HEK293T (cell line): ENCODE measurements at regions not wholly inside any gene's neighbourhood (a gene's known extent, or its start where the extent isn't known, plus 50 kb on each side); places are given as distances from the start of the nearest gene placed in this dataset.

ENCODE experiments used
- CTCF ChIA-PET: fragments of 350-600 bp; formaldehyde crosslinking; extraction: SDS; loops from one replicate; lab custom pipeline; 2021; ENCODE audit warnings: antibody characterized with exemption, inconsistent platforms; lab: Yijun Ruan, JAX
- POLR2A ChIA-PET: fragments of 350-600 bp; formaldehyde crosslinking; extraction: SDS; loops from one replicate; lab custom pipeline; 2020; ENCODE audit warnings: antibody characterized with exemption, inconsistent platforms; lab: Yijun Ruan, JAX
- DNase-seq: peaks from one replicate; pipeline ENCODE4 v3.0.0; 2012; ENCODE audit warnings: mixed read lengths; ENCODE audit errors: extremely low spot score
- BHLHE40 ChIP-seq: fragments of 450-650 bp; IDR thresholded peaks from 2 replicates; pipeline ENCODE4 v1.6.1; 2016; ENCODE audit warnings: mild to moderate bottlenecking, moderate library complexity, borderline replicate concordance
- CTBP1 ChIP-seq: fragments of 450-650 bp; IDR thresholded peaks from 2 replicates; pipeline ENCODE4 v1.6.1; 2016; ENCODE audit warnings: borderline replicate concordance
- ELF4 ChIP-seq: fragments of 450-650 bp; IDR thresholded peaks from 2 replicates; pipeline ENCODE4 v1.6.1; 2017; ENCODE audit warnings: antibody characterized with exemption
- FOXA1 ChIP-seq: fragments of 450-650 bp; IDR thresholded peaks from 2 replicates; pipeline ENCODE4 v1.6.1; 2016; ENCODE audit warnings: mild to moderate bottlenecking
- FOXK2 ChIP-seq: fragments of 450-650 bp; IDR thresholded peaks from 2 replicates; pipeline ENCODE4 v1.6.1; 2016; ENCODE audit warnings: mild to moderate bottlenecking
- FOXM1 ChIP-seq: fragments of 450-650 bp; IDR thresholded peaks from 2 replicates; pipeline ENCODE4 v1.6.1; 2017; ENCODE audit warnings: mild to moderate bottlenecking, borderline replicate concordance
- HDGF ChIP-seq: fragments of 450-650 bp; IDR thresholded peaks from 2 replicates; pipeline ENCODE4 v1.6.1; 2017; ENCODE audit warnings: antibody characterized with exemption, borderline replicate concordance
- L3MBTL2 ChIP-seq: fragments of 450-650 bp; conservative IDR thresholded peaks from 2 replicates; pipeline ENCODE4 v1.6.1; 2016; ENCODE audit warnings: mild to moderate bottlenecking
- LEF1 ChIP-seq: fragments of 450-650 bp; IDR thresholded peaks from 2 replicates; pipeline ENCODE4 v1.6.1; 2017; ENCODE audit warnings: mild to moderate bottlenecking, borderline replicate concordance
- NFRKB ChIP-seq: fragments of 450-650 bp; IDR thresholded peaks from 2 replicates; pipeline ENCODE4 v1.6.1; 2016; ENCODE audit warnings: mild to moderate bottlenecking, moderate library complexity
- SP1 ChIP-seq: fragments of 450-650 bp; IDR thresholded peaks from 2 replicates; pipeline ENCODE4 v1.6.1; 2017
- TARDBP ChIP-seq: fragments of 450-650 bp; IDR thresholded peaks from 2 replicates; pipeline ENCODE4 v1.6.1; 2016
- ZNF384 ChIP-seq: fragments of 450-650 bp; IDR thresholded peaks from 2 replicates; pipeline ENCODE4 v1.6.1; 2016
- TF ChIP-seq, protein P1 (sequence below): fragments of 450-650 bp; IDR thresholded peaks from 2 replicates; pipeline ENCODE4 v1.6.1; 2016

DNA sequence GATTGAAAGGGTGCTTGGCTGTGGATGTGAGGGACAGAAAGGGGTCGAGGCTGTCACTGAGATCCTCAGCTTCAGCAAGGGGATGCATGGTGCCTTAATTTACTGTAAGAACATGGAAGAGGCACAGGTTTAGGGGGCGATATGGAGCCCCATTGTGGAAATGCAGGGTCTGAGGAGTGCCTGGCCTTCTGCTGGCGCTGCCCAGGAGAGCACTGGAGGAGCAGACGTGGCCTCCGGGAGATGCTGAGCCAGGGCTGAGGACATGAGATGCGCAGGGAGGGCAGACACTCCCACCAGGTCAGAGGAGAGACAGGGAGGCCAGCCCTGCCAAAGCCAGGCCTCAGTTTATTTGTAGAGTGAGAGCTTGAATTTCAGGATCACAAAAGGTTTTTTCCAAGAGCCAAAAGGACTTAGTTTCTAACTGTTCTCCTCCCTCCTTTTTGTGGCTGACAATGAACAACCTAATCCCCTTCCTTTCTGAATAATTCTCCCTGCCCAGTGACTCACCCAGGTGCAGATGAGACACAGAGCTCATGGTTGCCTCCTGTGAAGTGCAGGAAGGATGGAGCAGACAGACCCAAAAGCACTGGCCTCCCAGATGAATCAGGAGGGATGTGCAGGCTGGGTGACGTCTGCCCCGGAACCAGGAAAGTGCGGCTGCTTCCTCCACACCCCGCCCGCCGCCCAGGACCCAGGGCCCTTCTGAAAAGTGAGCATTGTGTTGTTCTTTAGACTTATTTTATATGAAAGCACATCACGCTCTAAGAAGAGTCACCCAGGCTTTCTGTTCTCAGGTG lies 73.0 kb upstream of the TMPRSS2 start:
- DNase-seq: no peak
- no peak for TF ChIP-seq FOXA1
- no peak for TF ChIP-seq L3MBTL2
- TF ChIP-seq TARDBP: no peak
- TF ChIP-seq FOXK2: no peak
- TF ChIP-seq CTBP1: no peak
- POLR2A ChIA-PET: no interaction called here
- CTCF ChIA-PET: no interaction called here

DNA sequence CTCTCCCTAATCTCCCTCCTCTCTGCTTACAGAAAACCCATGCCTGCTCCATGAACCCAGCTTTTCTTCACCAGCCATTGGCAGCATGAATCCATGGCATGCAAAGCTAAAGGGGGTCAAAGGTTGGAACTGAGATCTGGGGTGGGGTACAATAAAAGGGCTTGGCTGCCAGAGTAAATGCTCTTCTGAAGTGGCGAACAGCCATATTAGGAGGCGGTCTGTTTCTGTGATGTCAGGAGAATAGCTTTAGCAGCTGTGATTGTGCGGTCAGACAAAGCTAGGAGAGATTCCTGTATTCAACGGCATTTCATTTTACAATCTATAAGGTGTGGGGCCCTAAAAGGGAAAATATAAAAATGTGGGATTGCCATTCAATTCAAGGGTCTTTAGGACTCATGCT lies 71.7 kb upstream of the TMPRSS2 start:
- POLR2A ChIA-PET: no interaction called here
- TF ChIP-seq FOXM1 (no peak), NFRKB (no peak), SP1 (no peak), ZNF384 (no peak), ELF4 (no peak), FOXA1 (no peak)
- TF ChIP-seq, protein P1, sequence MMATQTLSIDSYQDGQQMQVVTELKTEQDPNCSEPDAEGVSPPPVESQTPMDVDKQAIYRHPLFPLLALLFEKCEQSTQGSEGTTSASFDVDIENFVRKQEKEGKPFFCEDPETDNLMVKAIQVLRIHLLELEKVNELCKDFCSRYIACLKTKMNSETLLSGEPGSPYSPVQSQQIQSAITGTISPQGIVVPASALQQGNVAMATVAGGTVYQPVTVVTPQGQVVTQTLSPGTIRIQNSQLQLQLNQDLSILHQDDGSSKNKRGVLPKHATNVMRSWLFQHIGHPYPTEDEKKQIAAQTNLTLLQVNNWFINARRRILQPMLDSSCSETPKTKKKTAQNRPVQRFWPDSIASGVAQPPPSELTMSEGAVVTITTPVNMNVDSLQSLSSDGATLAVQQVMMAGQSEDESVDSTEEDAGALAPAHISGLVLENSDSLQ: no peak
- no peak for DNase-seq
- CTCF ChIA-PET: no interaction called here

DNA sequence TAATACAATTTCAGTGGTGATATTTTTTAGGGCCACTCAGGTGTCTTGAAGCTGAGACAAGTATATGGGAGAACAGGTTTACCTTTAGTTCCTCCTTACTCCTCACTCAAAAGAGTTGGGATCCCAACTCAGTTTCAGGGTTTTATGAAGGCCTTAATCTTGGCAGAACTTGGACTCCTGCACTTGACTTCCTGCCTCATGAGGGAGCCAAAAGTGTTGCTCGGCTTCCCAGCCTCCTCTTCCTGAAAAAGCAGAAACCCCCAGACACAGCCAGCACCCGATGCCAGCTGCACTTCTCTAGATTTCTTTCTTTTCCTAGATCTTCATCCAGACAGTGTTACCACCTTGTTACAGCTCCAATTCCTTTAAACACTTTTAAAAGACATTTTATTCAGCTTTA lies 70.8 kb upstream of the TMPRSS2 start:
- CTCF ChIA-PET: interaction anchor here (0.7 kb wide), 1 partner anchor 220 kb away, joined by 3 read pairs; no protein-coding TSS in a partner anchor

DNA sequence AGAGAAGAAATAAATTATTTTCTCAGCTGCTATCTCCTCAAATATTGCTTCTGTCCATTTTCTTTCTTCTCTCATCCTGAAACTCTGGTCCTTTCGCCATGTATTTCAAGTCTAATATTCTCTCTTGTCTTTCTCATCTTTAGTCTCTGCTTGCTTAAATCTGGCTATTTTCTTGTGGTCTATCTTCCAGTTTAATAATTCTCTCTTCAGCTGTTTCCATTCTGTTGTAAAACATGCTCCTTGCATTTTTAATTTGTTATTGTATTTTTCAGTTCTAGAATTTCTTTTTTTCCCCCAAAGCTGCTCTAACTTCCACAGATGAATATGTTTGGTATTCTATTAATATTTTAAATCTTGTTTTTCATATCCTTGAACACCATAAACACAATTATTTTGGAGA lies 70.1 kb upstream of the TMPRSS2 start:
- no peak for DNase-seq
- POLR2A ChIA-PET: no interaction called here
- CTCF ChIA-PET: interaction anchor here (0.7 kb wide), 1 partner anchor 219 kb away, joined by 3 read pairs; no protein-coding TSS in a partner anchor
- TF ChIP-seq BHLHE40: no peak
- no peak for TF ChIP-seq LEF1
- TF ChIP-seq, protein P1: no peak
- no peak for TF ChIP-seq ZNF384
- TF ChIP-seq HDGF: no peak

More for the DNA sequence above, 70.8 kb upstream of the TMPRSS2 start:
- POLR2A ChIA-PET: no interaction called here
- TF ChIP-seq LEF1 (no peak), SP1 (no peak), HDGF (no peak), CTBP1 (no peak), ZNF384 (no peak), FOXM1 (no peak)
- TF ChIP-seq, protein P1: no peak
- no peak for DNase-seq

DNA sequence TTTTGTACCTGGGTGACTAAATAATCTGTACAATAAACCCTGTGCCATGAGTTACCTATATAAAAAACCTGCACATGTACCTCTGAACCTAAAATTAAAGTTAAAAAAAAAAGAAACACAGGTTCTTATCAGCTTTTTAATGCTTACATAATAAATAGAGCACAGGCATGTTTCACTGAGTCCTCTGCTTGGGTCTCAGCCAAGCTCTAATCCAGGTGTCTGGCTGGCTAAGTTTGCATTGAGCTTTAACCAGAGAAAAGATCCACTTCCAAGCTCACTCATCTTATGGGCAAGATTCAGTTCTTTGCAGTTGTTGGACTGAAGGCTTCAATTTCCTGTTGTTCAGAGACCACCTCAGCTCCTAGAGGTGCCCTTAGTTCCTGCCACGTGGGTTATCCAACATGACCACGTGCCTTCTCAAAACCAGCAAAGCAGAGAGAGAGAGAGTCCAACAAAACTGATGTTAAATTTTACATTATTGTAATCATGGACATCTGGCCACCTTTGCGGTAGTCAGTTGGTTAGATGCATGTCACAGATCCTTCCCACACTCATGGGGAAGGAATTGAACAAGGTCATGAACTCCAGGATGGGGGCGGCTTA lies 68.2 kb upstream of the TMPRSS2 start:
- ChIA-PET POLR2A (no interaction called here), CTCF (no interaction called here)
- TF ChIP-seq HDGF: no peak
- DNase-seq: no peak

DNA sequence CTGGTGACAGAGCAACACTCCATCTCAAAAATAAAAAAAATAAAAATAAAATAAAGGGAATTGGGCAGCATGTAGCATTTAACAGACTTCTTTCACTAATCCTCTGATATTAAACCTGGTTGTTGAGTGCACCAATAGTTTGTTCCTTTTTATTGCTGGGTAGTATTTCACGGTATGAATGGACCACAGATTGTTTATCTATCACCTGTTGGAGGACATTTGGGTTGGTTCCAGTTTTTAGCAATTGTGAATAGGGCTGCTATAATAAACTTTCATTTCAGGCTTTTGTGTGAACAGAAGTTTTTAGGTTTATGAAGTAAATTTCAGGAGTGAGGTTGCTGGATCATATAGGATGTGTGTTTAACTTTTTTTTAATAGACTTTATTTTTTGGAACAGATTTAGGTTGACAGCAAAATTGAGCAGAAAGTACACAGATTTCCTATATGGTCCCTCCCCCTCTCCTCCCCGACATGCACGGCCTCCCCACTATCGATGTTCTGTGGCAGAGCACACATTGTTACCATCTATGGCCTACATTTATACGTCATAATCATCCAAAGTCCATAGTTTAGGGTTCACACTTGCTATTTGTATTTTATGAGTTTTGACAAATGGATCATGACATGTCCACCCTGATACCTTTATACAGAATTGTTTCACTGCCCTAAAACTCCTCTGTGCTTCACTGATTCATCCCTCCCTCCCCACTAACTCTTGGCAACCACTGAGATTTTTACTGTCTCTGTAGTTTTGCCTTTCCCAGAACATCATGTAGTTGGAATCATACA lies 66.1 kb upstream of the TMPRSS2 start:
- DNase-seq: no peak
- ChIA-PET CTCF (no interaction called here), POLR2A (no interaction called here)
- no peak for TF ChIP-seq CTBP1

DNA sequence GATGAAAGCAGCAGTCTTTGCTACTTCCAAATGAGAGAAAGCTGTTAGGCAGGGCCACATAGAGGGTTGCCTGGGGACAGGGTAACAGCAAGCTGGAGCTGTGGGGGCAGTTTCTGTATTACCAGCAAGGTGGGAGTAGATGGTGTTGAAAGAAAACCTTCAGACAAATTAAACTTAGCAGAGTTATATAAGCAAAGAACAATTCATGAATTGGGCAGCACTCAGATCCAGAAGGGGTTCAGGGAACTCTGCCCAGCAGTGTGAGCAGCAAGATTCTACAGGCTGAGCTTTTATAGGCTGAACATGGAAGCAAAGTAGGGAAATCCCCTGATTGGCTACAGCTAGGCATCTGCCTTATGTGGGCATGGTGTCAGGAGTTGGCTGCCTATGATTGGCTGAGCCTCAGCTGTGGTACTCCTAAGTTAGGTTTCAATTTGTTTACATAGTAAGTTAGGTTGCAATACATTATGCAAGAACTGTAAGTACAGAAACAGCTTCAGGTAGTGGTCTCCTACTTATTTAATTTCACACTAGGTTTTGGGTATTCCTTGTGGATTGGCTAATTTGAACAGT lies 64.1 kb upstream of the TMPRSS2 start:
- CTCF ChIA-PET: no interaction called here
- no peak for DNase-seq
- POLR2A ChIA-PET: no interaction called here
- no peak for TF ChIP-seq HDGF
- TF ChIP-seq NFRKB: no peak
- TF ChIP-seq FOXM1: no peak
- no peak for TF ChIP-seq BHLHE40
- TF ChIP-seq L3MBTL2: no peak
